ENCODE measurements at regions not wholly inside any gene's neighbourhood (a gene's known extent, or its start where the extent isn't known, plus 50 kb on each side); places are given as distances from the start of the nearest gene placed in this dataset.
"Not testable (repeated sequence)": the region's sequence is repeated elsewhere in the genome, so short reads cannot be mapped to it uniquely, and the experiment has no call there.

DNA sequence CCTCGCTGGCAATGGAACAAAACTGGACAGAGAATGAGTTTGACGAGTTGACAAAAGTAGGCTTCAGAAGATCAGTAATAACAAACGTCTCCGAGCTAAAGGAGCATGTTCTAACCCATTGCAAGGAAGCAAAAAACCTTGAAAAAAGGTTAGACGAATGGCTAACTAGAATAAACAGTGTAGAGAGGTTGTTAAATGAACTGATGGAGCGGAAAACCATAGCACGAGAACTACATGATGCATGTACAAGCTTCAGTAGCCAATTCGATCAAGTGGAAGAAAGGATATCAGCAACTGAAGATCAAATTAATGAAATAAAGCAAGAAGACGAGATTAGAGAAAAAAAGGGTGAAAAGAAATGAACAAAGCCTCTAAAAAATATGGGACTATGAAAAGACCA, 424.0 kb upstream of the DDI1 start:
- ATAC-seq (replicated peaks in 6 of 8); H3K4me3 ChIP-seq; H3K4me1 ChIP-seq (replicated peaks in 1 of 2); H3K27ac ChIP-seq: not testable (repeated sequence)
- 80 to 92% (median 86%) methylated on average over 6 to 9 of the region's 9 CpGs; no CpG with 5 or more reads in 1 of the 10 experiments for WGBS, 10 experiments
- in situ Hi-C loops (cut with MboI; ENCODE audit: low pct_unique_long_range_greater_than_20kb in 2 of 9, low sequenced_read_pairs in 9 of 9, unreplicated experiment in 9 of 9), result loop anchor here in 1 of 9 experiments (25.0 kb wide), 1 partner anchor 275 kb away; no protein-coding TSS in a partner anchor

GRCh38 chr11:103616586-103616985, 419.9 kb upstream of the DDI1 start:
- not testable (repeated sequence) for H3K4me3 ChIP-seq; H3K27ac ChIP-seq; ATAC-seq (replicated peaks in 6 of 8); H3K4me1 ChIP-seq (replicated peaks in 1 of 2)
- WGBS, 10 experiments, result 74 to 100% (median 87%) methylated on average over 1 to 2 of the region's 2 CpGs
- in situ Hi-C loops (cut with MboI; ENCODE audit: low pct_unique_long_range_greater_than_20kb in 2 of 9, low sequenced_read_pairs in 9 of 9, unreplicated experiment in 9 of 9), result loop anchor here in 1 of 9 experiments (25.0 kb wide), 1 partner anchor 279 kb away; no protein-coding TSS in a partner anchor

- H3K4me1 ChIP-seq (replicated peaks in 1 of 2), result peaks cover 0 to 8% of the 10 kb centered on the region in 2 donors
- H3K4me3 ChIP-seq, result no peak overlapping the region
- H3K27ac ChIP-seq, result no peak overlapping the region
- WGBS, 10 experiments, result 55 to 100% (median 89%) methylated on average over 1 to 2 of the region's 3 CpGs; no CpG with 5 or more reads in 2 of the 10 experiments
- in situ Hi-C loops (cut with MboI; ENCODE audit: low pct_unique_long_range_greater_than_20kb in 2 of 9, low sequenced_read_pairs in 9 of 9, unreplicated experiment in 9 of 9), result loop anchor here in 1 of 9 experiments (25.0 kb wide), 1 partner anchor 281 kb away; no protein-coding TSS in a partner anchor
- ATAC-seq (replicated peaks in 6 of 8), result no peak
Observed at GRCh38 chr11:103618528-103618927, 417.9 kb upstream of the DDI1 start.

GRCh38 chr11:103619480-103619879, 417.0 kb upstream of the DDI1 start:
- 8 to 80% (median 47%) methylated on average over 1 to 4 of the region's 5 CpGs; no CpG with 5 or more reads in 2 of the 10 experiments for WGBS, 10 experiments
- H3K4me1 ChIP-seq (replicated peaks in 1 of 2), result peaks cover 0 to 8% of the 10 kb centered on the region in 2 donors
- no peak overlapping the region for H3K27ac ChIP-seq
- H3K4me3 ChIP-seq, result no peak overlapping the region
- in situ Hi-C loops (cut with MboI; ENCODE audit: low pct_unique_long_range_greater_than_20kb in 2 of 9, low sequenced_read_pairs in 9 of 9, unreplicated experiment in 9 of 9), result loop anchor here in 1 of 9 experiments (25.0 kb wide), 1 partner anchor 282 kb away; no protein-coding TSS in a partner anchor
- peak in 6 of 8 experiments; percentile 8 to 44 (median 34) for ATAC-seq (replicated peaks in 6 of 8)

DNA sequence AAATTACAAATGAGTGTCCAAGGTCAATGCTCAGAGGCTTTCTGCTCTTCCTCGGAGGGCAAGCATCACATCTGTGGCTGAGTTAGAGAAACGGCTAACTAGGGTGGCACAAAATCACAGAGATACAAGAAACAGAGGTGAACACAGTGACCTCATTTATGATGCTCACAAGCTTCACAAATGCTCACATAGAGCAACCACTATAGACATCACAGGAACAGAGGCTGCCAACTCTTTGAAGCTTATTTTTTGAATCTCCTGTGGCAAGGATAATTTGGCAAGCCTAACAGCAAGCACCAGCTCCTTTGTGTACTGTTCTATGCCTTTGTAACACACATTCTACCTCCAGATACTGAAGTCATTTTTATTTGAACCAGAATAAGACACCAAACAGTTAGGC, 416.5 kb upstream of the DDI1 start:
- WGBS, 10 experiments, result 30 to 63% methylated on average over 1 to 2 of the region's 2 CpGs; no CpG with 5 or more reads in 8 of the 10 experiments
- ATAC-seq (replicated peaks in 6 of 8), result peak in 5 of 8 experiments; percentile 6 to 31 (median 15)
- in situ Hi-C loops (cut with MboI; ENCODE audit: low pct_unique_long_range_greater_than_20kb in 2 of 9, low sequenced_read_pairs in 9 of 9, unreplicated experiment in 9 of 9), result loop anchor here in 1 of 9 experiments (25.0 kb wide), 1 partner anchor 283 kb away; no protein-coding TSS in a partner anchor

DNA sequence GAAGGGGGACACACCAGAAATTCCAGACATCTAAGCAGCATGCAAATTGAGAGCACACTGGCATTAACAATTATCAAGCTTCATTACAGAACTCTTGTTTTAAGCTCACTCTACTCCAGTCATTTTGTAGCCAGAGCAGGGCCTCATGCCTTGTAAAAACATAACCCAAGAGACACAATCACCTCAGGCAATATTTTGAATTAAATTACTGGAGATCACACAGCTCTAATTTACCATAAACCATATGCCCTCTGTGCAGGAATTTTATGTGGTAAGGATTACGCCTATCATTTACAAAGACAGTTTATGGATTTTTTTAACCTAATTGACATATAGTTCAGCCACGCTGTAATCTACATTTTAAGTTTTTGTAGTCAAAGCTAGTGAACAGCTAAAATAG, 414.1 kb upstream of the DDI1 start:
- Histone ChIP-seq H3K4me3 (no peak overlapping the region), H3K4me1 (replicated peaks in 1 of 2) (peaks cover 0 to 8% of the 10 kb centered on the region in 2 donors), H3K27ac (no peak overlapping the region)
- 0 to 100% (median 52%) methylated on average over 1 to 2 of the region's 2 CpGs; no CpG with 5 or more reads in 2 of the 10 experiments for WGBS, 10 experiments
- ATAC-seq (replicated peaks in 6 of 8), result peak in 3 of 8 experiments; percentile 73 to 89 (median 74)
- in situ Hi-C loops (cut with MboI; ENCODE audit: low pct_unique_long_range_greater_than_20kb in 2 of 9, low sequenced_read_pairs in 9 of 9, unreplicated experiment in 9 of 9), result loop anchor here in 1 of 9 experiments (25.0 kb wide), 1 partner anchor 285 kb away; no protein-coding TSS in a partner anchor

More for the DNA sequence above, 416.5 kb upstream of the DDI1 start:
- peaks cover 0 to 8% of the 10 kb centered on the region in 2 donors for H3K4me1 ChIP-seq (replicated peaks in 1 of 2)
- no peak overlapping the region for H3K27ac ChIP-seq
- no peak overlapping the region for H3K4me3 ChIP-seq

DNA sequence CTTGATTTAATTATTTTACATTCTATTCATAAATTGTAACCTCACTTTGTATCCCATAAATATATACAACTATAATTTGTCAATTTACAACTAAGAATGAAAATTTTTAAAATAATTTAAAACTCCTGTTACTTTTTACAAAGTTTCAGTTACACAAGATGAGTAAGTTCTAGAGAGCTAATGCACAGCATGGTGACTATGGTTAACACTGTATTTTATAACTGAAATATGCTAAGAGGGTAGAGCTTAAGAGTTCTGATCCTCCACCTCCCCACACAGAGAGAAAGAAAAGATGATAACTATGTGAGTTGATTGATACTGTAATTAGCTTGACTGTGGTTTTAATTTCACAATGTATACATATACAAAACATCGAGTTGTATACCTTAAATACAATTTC, 412.5 kb upstream of the DDI1 start:
- ATAC-seq (replicated peaks in 6 of 8), result no peak
- Histone ChIP-seq H3K4me3 (no peak overlapping the region), H3K4me1 (replicated peaks in 1 of 2) (peaks cover 0 to 8% of the 10 kb centered on the region in 2 donors), H3K27ac (no peak overlapping the region)
- 44 to 100% (median 89%) methylated on average over 1 of the region's 1 CpG; no CpG with 5 or more reads in 4 of the 10 experiments for WGBS, 10 experiments
- in situ Hi-C loops (cut with MboI; ENCODE audit: low pct_unique_long_range_greater_than_20kb in 2 of 9, low sequenced_read_pairs in 9 of 9, unreplicated experiment in 9 of 9), result loop anchor here in 1 of 9 experiments (25.0 kb wide), 1 partner anchor 287 kb away; no protein-coding TSS in a partner anchor

GRCh38 chr11:103624708-103625623, 411.5 kb upstream of the DDI1 start:
- in situ Hi-C loops (cut with MboI; ENCODE audit: low pct_unique_long_range_greater_than_20kb in 2 of 9, low sequenced_read_pairs in 9 of 9, unreplicated experiment in 9 of 9), result loop anchor here in 1 of 9 experiments (25.0 kb wide), 1 partner anchor 288 kb away; no protein-coding TSS in a partner anchor
- peak in 6 of 8 experiments; percentile 21 to 67 (median 48) for ATAC-seq (replicated peaks in 6 of 8)
- Histone ChIP-seq H3K4me1 (replicated peaks in 1 of 2) (peaks cover 0 to 5% of the 10 kb centered on the region in 2 donors), H3K4me3 (no peak overlapping the region), H3K27ac (no peak overlapping the region)
- 72 to 100% (median 93%) methylated on average over 1 to 5 of the region's 5 CpGs; no CpG with 5 or more reads in 1 of the 10 experiments for WGBS, 10 experiments

DNA sequence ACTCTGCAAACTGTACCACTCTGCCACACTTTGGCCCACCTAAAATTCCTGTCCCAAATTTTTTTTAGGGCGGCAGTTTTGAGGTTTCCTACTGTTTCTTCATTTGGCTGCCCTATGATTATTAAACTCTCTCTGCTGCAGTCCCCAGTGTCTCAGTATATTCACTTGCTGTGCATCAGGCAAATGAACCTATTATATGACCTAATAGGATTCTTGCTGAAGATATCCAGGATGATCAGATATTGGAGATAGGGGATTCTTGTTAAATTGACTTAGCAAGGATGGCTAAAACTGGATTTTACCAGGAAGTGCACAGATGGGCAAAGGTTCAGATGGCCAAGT, 410.8 kb upstream of the DDI1 start:
- no peaks in the 10 kb centered on the region for H3K4me1 ChIP-seq (replicated peaks in 1 of 2)
- ATAC-seq (replicated peaks in 6 of 8), result no peak
- 0% methylated on average over 1 of the region's 1 CpG; no CpG with 5 or more reads in 5 of the 10 experiments for WGBS, 10 experiments
- H3K4me3 ChIP-seq, result no peak overlapping the region
- no peak overlapping the region for H3K27ac ChIP-seq
- in situ Hi-C loops (cut with MboI; ENCODE audit: low pct_unique_long_range_greater_than_20kb in 2 of 9, low sequenced_read_pairs in 9 of 9, unreplicated experiment in 9 of 9), result no loop called here

GRCh38 chr11:103628121-103628520, 408.3 kb upstream of the DDI1 start:
- WGBS, 10 experiments, result 71 to 100% (median 88%) methylated on average over 1 to 4 of the region's 4 CpGs; no CpG with 5 or more reads in 1 of the 10 experiments
- in situ Hi-C loops (cut with MboI; ENCODE audit: low pct_unique_long_range_greater_than_20kb in 2 of 9, low sequenced_read_pairs in 9 of 9, unreplicated experiment in 9 of 9), result no loop called here

GRCh38 chr11:103631841-103632240, 404.6 kb upstream of the DDI1 start:
- in situ Hi-C loops (cut with MboI; ENCODE audit: low pct_unique_long_range_greater_than_20kb in 2 of 9, low sequenced_read_pairs in 9 of 9, unreplicated experiment in 9 of 9), result no loop called here
- peaks cover 0 to 6% of the 10 kb centered on the region in 2 donors for H3K4me1 ChIP-seq (replicated peaks in 1 of 2)
- ATAC-seq (replicated peaks in 6 of 8), result no peak
- H3K4me3 ChIP-seq, result no peak overlapping the region
- WGBS, 10 experiments, result 0 to 85% (median 55%) methylated on average over 1 of the region's 1 CpG; no CpG with 5 or more reads in 4 of the 10 experiments
- no peak overlapping the region for H3K27ac ChIP-seq

More at GRCh38 chr11:103628121-103628520, 408.3 kb upstream of the DDI1 start:
- peaks cover 0 to 3% of the 10 kb centered on the region in 2 donors for H3K4me1 ChIP-seq (replicated peaks in 1 of 2)
- H3K27ac ChIP-seq, result no peak overlapping the region
- ATAC-seq (replicated peaks in 6 of 8), result no peak
- no peak overlapping the region for H3K4me3 ChIP-seq

- in situ Hi-C loops (cut with MboI; ENCODE audit: low pct_unique_long_range_greater_than_20kb in 2 of 9, low sequenced_read_pairs in 9 of 9, unreplicated experiment in 9 of 9), result no loop called here
- Histone ChIP-seq H3K4me1 (replicated peaks in 1 of 2) (peaks cover 0 to 11% of the 10 kb centered on the region in 2 donors), H3K4me3 (no peak overlapping the region), H3K27ac (no peak overlapping the region)
- ATAC-seq (replicated peaks in 6 of 8), result peak in 5 of 8 experiments; percentile 9 to 64 (median 44)
- 60 to 100% (median 100%) methylated on average over 1 of the region's 1 CpG; no CpG with 5 or more reads in 5 of the 10 experiments for WGBS, 10 experiments
Observed at GRCh38 chr11:103633068-103633788, 403.2 kb upstream of the DDI1 start.

All from motor neuron (in vitro differentiated cells).